ENCODE measurements at regions not wholly inside any gene's neighbourhood (a gene's known extent, or its start where the extent isn't known, plus 50 kb on each side); places are given as distances from the start of the nearest gene placed in this dataset.

GRCh38 chr6:158257425-158257759 lies 54.9 kb upstream of the TULP4 start:
- in situ Hi-C loops (cut with MboI; ENCODE audit: low sequenced_read_pairs, unreplicated experiment) = no loop called here
- TF ChIP-seq, protein P1, sequence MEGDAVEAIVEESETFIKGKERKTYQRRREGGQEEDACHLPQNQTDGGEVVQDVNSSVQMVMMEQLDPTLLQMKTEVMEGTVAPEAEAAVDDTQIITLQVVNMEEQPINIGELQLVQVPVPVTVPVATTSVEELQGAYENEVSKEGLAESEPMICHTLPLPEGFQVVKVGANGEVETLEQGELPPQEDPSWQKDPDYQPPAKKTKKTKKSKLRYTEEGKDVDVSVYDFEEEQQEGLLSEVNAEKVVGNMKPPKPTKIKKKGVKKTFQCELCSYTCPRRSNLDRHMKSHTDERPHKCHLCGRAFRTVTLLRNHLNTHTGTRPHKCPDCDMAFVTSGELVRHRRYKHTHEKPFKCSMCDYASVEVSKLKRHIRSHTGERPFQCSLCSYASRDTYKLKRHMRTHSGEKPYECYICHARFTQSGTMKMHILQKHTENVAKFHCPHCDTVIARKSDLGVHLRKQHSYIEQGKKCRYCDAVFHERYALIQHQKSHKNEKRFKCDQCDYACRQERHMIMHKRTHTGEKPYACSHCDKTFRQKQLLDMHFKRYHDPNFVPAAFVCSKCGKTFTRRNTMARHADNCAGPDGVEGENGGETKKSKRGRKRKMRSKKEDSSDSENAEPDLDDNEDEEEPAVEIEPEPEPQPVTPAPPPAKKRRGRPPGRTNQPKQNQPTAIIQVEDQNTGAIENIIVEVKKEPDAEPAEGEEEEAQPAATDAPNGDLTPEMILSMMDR (IDR thresholded peaks at IDR 0.05; ENCODE audit: borderline replicate concordance, control extremely low read depth, extremely low read depth, insufficient read depth, missing control alignments) = no peak
- DNase-seq (ENCODE audit: low spot score) = no peak

DNA sequence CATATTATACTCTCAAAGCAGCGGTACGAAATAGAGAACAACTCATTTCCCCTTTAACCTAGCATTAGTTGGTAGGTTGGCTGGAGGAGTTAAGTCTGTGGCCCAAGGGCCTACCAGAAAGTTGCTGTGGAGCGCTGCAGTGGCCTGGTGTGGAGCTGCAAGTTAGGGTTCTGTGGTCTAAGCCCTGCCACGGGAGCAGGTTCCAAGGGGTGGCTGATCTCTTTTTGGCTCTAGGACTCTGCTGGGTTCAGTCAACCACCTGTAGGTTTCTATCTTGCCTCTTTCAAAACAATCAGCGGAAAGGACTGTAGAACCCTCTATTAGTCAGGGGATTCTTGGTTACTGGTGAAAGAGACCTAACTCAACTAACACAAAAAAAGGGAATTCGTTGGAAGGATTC lies 54.5 kb upstream of the TULP4 start:
- TF ChIP-seq, protein P1 (IDR thresholded peaks at IDR 0.05; ENCODE audit: borderline replicate concordance, control extremely low read depth, extremely low read depth, insufficient read depth, missing control alignments) = no peak
- in situ Hi-C loops (cut with MboI; ENCODE audit: low sequenced_read_pairs, unreplicated experiment) = no loop called here
- DNase-seq (ENCODE audit: low spot score) = no peak

- DNase-seq (ENCODE audit: low spot score) = no peak
- in situ Hi-C loops (cut with MboI; ENCODE audit: low sequenced_read_pairs, unreplicated experiment) = no loop called here
- TF ChIP-seq, protein P1 (IDR thresholded peaks at IDR 0.05; ENCODE audit: borderline replicate concordance, control extremely low read depth, extremely low read depth, insufficient read depth, missing control alignments) = no peak
These were observed 53.1 kb upstream of the TULP4 start for GRCh38 chr6:158259136-158259535.

DNA sequence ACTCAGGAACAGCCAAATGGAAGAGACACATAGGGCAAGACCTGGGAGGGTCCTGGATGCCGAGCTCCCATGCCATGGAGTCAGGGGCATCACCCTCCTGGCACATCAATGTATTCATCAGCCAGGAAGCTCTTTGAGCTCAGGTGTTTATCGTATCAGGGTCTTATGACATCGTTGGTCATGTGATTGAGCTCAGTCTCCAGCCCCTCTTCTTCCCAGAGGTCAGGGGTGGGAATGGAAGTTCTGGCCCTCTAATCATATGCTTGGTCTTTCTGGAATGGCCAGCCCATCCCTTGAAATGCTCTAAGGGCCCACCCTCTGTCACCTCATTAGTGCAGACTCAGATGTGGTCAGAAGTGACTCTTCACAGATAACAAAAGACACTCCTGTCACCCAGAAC lies 52.4 kb upstream of the TULP4 start:
- TF ChIP-seq, protein P1 (IDR thresholded peaks at IDR 0.05; ENCODE audit: borderline replicate concordance, control extremely low read depth, extremely low read depth, insufficient read depth, missing control alignments) = no peak
- no peak for DNase-seq (ENCODE audit: low spot score)

DNA sequence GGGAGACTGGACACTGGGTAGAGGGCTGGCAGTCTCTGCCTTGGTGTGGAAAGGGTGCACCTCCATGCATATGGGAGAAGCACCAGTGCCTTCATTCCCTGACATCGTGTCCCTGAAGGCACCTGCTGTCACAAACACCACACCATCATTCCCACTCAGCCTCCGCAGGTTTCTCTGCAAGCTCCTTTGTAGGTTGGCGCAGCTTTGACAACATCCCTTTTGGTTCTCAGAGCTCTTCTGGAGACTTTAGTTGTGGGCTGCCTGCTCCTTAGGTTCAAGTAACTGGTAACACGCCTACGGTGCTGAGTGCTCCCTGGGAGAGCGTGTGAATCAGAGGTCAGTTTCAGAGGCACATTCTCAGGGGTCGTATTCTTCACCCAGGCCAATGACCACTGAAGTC lies 50.2 kb upstream of the TULP4 start:
- in situ Hi-C loops (cut with MboI; ENCODE audit: low sequenced_read_pairs, unreplicated experiment) = no loop called here
- TF ChIP-seq, protein P1 (IDR thresholded peaks at IDR 0.05; ENCODE audit: borderline replicate concordance, control extremely low read depth, extremely low read depth, insufficient read depth, missing control alignments) = no peak
- DNase-seq (ENCODE audit: low spot score) = no peak

More for the DNA sequence above, 52.4 kb upstream of the TULP4 start:
- in situ Hi-C loops (cut with MboI; ENCODE audit: low sequenced_read_pairs, unreplicated experiment) = no loop called here

Data from GM13976 (cell line).